Superior temporal gyrus (tissue), 1 donor: ENCODE measurements at regions not wholly inside any gene's neighbourhood (a gene's known extent, or its start where the extent isn't known, plus 50 kb on each side); places are given as distances from the start of the nearest gene placed in this dataset.
"Not testable (repeated sequence)": the region's sequence is repeated elsewhere in the genome, so short reads cannot be mapped to it uniquely, and the experiment has no call there.

ENCODE experiments used
- DNase-seq: peaks from one replicate; pipeline ENCODE4 v3.0.0-alpha.2; 2016; ENCODE audit errors: extremely low spot score

GRCh38 chr21:8194042-8194441, 2327.3 kb upstream of the TPTE start:
- not testable (repeated sequence) for DNase-seq

- DNase-seq, result not testable (repeated sequence)
These were observed 2323.9 kb upstream of the TPTE start for GRCh38 chr21:8197377-8198027.

- not testable (repeated sequence) for DNase-seq
These were observed 2316.1 kb upstream of the TPTE start for GRCh38 chr21:8205094-8205891.

GRCh38 chr21:8205892-8206188, 2315.5 kb upstream of the TPTE start:
- not testable (repeated sequence) for DNase-seq

- not testable (repeated sequence) for DNase-seq
These were observed 2308.3 kb upstream of the TPTE start for GRCh38 chr21:8212986-8213550.

- DNase-seq, result not testable (repeated sequence)
These were observed 2306.8 kb upstream of the TPTE start for GRCh38 chr21:8214539-8214938.

GRCh38 chr21:8229366-8230150, 2291.8 kb upstream of the TPTE start:
- not testable (repeated sequence) for DNase-seq

GRCh38 chr21:8231252-8231651, 2290.1 kb upstream of the TPTE start:
- DNase-seq, result not testable (repeated sequence)

- not testable (repeated sequence) for DNase-seq
These were observed 2288.4 kb upstream of the TPTE start for GRCh38 chr21:8233000-8233399.

GRCh38 chr21:8234059-8234458, 2287.3 kb upstream of the TPTE start:
- not testable (repeated sequence) for DNase-seq

- not testable (repeated sequence) for DNase-seq
These were observed 2276.4 kb upstream of the TPTE start for GRCh38 chr21:8244723-8245641.

- DNase-seq, result not testable (repeated sequence)
These were observed 2275.6 kb upstream of the TPTE start for GRCh38 chr21:8245642-8246402.

GRCh38 chr21:8251701-8252100, 2269.7 kb upstream of the TPTE start:
- DNase-seq, result not testable (repeated sequence)

GRCh38 chr21:8255094-8255493, 2266.3 kb upstream of the TPTE start:
- not testable (repeated sequence) for DNase-seq

GRCh38 chr21:8257083-8257799, 2264.1 kb upstream of the TPTE start:
- DNase-seq, result peak; percentile 8

GRCh38 chr21:8260065-8260627, 2261.2 kb upstream of the TPTE start:
- not testable (repeated sequence) for DNase-seq
